ENCODE measurements at regions not wholly inside any gene's neighbourhood (a gene's known extent, or its start where the extent isn't known, plus 50 kb on each side); places are given as distances from the start of the nearest gene placed in this dataset.
"Not testable (repeated sequence)": the region's sequence is repeated elsewhere in the genome, so short reads cannot be mapped to it uniquely, and the experiment has no call there.

DNA sequence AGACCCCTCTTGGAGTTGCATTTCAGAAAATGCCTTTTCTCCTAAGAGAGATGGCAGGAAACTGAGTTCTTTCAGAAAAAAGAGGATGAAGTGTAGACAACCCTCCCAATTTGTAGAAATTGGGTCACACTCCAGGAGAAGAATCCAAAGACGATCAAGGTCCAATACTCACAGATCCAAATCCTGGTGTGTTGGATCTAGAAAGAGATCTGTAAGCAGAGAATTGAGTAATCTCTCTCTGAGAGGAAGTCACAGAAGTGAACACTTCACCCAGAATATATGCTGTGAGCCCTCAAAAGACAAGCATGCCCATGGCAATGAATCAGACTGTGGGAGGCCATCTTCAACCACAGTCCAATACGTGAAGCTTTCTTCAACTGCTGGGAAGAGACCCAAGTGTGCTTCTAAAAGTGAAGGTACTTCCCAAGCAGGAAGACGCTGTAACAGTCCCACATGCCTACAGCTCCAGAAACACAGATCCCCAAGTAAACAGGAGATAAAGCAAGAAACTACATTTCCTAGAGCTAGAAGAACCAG, 182.7 kb downstream of the SMC2 start:
- no peak for ATAC-seq

DNA sequence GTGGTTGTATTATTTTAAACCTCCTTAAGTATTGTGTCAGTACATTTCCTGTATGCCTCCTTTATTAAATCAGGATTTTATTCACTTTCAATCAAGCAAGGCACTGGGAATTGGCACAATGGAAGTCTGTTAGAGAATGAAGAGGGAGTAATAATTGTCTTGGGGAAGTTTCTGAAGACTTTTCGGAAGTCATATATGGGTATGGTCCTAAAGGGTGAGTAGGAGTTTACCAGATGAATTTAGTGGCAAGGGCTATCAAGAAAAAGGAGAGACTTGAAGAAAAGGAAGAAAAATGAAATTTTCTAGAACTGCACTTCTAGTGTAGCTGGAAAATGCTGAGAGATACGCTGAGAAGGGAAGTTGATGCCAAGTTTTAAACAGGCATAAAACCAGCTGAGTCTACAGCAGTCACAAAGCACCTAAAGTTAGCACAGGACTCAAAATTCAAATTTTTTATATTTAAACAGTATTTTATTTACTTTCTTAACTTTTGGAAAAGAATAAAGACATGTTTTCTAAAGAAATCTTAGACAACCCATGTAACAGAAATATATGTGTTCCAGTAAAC, 184.9 kb downstream of the SMC2 start:
- no peak for ATAC-seq

DNA sequence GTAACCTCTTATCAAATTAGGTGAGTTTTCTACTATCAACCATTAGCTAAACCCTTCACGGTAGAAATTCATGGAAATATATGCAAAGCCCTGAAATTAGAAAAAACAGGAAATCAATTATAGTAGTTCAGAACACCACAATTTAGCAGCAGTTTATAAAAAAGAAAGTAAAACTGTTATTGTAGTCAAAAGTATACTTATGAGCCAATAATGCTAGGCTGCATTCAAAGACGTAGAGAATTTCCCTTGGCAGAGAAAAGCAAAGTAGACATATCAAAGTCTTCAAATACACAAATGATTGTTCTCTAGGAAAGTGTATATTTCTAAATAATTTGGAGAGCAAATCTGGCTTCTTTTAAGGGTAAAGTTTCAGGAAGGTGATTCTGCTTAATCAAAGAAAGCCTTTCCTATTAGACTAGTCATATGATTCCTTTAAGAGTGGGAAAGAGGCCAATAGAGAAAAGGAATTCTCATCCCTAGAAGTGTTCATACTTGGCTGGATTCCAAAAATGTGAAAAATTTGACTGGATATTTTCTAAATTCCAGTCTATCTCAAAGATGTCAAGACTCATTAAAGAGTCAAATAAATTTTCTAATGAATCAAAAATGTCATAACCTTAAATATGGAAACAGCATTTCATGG, 185.5 kb downstream of the SMC2 start:
- ATAC-seq, result no peak

GRCh38 chr9:104280178-104280560, 186.1 kb downstream of the SMC2 start:
- no peak for ATAC-seq

DNA sequence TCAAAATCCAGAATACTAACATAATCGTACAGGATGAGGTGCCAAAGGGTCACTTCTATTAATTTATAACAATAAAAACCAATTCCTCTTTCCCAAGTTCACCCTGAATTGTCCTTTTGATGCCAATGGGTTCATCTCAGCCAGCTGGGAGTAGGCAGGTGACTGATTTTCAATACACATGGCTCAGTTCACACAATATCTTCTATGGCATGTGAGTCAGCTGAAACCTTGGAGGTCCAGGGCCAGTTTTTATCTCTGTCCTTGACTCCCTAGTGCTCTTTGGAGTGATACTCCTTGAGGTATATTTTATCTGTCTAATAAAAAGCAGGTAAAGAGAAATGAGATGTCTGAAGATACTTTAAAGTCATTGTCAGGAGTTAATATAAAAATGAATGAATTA, 186.6 kb downstream of the SMC2 start:
- no peak for ATAC-seq

- ATAC-seq, result no peak
Observed at GRCh38 chr9:104286187-104286586, 192.1 kb downstream of the SMC2 start.

GRCh38 chr9:104286799-104287198, 192.7 kb downstream of the SMC2 start:
- no peak for ATAC-seq

GRCh38 chr9:104287253-104287878, 193.3 kb downstream of the SMC2 start:
- ATAC-seq, result no peak

DNA sequence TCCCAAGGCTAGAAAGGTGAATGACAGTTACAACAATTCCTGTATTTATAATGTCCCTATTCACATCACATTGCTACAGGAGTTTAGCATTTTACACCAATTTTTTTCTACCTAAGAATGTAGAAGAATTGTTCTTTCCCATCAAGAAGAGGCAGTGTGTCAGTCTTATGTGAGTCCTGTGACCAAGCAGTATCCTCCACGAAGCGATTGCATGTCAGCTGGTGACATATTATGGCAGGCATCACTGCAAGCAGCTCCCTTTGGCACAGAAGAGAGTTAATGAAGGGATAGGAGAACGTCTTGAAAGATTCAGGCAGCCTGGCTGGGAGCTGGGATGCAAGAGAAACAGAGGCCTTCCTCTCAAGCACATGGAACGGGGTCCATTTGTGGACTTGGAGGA, 199.8 kb downstream of the SMC2 start:
- no peak for ATAC-seq

DNA sequence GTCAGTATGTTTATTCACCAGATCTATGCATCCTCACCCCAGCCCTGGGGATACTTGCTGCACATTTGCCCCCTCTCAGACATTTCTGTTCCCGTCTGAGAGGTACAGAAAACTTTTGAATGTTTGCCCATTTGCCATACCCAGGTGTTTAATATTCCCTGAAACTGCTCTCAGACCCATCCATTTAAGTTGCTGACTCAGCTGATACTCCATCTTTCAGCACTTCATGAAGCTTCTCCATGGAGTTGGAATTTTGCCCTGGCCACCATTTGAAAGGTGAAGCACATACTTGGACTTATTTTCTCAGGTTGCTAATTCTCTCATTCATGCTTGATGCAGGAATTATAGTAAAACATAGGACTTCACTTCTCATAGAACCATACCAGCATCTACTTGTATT, 203.9 kb upstream of the OR13F1 start:
- no peak for ATAC-seq

DNA sequence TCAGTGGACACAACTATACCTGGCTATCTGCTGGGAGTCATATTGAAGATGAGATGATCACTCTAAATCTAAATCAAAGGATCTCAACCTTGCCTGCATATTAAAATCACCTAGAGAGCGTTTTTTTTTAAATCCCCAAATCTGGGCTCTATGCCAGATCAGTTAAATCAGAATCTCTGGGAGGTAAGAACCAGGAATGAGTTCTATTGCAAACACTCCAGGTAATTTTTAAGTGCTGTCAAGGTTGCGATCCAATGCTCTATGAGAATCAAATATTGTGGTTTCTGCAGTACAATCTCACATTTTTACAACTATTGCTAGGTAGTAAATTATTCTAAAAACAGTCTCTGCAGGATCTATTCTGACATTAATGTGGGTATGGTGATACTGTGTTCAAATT, 202.3 kb upstream of the OR13F1 start:
- no peak for ATAC-seq

- ATAC-seq, result no peak
Observed at GRCh38 chr9:104302775-104303174, 201.3 kb upstream of the OR13F1 start.

DNA sequence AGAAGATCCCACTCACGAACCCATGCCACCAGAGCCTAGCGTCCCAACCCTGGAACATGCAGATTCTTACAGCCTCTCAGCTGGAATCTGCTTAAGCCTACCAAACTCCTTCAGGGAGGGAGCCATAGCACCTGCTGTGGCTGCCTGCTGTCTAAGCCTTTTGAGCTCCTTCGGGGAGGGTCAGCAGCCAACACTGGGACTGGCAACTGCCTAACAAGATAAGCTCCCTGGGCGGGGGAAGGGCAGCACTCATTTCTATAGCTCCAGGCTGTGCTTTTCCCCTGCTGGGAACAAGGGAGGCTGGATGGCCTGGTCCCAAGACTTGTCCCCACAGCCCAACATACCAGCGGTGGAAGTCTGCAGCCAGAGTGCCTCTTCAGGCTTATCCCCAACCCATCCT, 199.1 kb upstream of the OR13F1 start:
- ATAC-seq, result no peak

DNA sequence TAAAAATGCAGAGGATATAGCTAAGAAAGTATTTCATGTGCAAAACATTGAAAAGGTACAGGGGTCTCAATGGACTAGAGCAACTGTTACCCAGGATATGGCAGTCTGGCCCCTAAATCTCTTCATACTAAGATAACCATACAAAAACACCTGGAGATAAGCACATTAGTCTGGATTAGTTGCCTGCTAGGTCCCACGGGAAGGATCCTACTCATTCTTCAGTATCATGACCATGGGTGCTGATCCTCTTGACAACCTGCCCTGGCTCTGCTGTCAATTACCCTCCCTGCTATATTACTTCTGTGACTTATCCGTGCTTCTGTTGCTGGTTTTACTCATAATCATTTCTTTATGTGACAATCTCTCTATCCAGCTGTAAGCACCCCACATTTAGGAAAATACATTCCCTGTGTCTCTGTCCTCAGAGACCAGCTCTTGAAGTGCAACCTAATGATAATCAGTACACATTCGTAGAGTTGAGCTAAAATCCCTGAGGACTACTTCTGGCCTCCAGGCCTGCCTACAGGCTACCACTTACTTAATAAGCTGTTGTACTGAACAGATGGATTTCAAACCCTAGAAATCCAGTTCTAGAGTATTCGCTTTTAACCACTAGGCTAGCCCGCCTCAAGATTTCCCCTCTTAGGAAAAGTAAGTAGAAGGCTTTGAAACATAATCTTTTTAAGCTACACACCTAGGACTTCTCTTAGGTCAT, 190.5 kb upstream of the OR13F1 start:
- no peak for ATAC-seq

DNA sequence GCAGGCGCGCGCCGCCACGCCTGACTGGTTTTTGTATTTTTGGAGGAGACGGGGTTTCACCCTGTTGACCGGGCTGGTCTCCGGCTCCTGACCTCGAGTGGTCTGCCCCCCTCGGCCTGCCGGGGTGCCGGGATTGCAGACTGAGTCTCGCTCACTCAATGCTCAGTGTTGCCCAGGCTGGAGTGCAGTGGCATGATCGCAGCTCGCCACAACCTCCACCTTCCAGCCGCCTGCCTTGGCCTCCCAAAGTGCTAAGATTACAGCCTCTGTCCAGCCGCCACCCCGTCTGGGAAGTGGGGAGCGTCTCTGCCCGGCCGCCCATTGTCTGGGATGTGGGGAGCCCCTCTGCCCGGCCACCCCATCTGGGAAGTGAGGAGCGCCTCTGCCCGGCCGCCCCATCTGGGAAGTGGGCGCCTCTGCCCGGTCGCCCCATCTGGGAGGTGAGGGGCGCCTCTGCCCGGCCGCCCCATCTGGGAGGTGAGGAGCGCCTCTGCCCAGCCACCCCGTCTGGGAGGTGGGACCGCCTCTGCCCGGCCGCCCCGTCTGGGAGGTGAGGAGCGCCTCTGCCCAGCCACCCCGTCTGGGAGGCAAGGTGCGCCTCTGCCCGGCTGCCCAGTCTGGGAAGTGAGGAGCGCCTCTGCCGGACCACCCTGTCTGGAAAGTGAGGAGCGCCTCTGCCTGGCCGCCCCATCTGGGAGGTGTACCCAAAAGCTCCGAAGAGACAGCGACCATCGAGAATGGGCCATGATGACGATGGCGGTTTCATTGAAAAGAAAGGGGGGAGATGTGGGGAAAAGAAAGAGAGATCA, 187.7 kb upstream of the OR13F1 start:
- ATAC-seq, result not testable (repeated sequence)

DNA sequence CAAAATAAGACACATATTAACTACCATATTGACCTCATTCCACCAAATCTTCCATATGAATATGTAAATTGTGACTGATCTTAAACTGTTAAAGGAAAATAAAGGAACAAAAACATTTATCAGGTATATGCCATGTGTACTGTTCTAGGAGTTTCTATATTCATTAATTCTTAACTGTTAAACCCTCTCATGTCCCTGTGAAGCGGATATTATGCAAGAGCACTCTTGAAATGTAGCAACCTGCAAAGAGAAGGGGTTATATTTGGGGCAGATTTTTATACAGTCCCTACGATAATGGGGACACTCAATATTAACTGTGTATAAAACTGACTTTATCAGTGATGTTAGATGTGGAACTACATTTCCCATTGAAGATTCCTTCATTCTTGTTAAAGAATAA, 184.9 kb upstream of the OR13F1 start:
- no peak for ATAC-seq

- ATAC-seq, result no peak
Observed at GRCh38 chr9:104319685-104320084, 184.4 kb upstream of the OR13F1 start.

- no peak for ATAC-seq
Observed at GRCh38 chr9:104322596-104322995, 181.5 kb upstream of the OR13F1 start.

GRCh38 chr9:104323967-104324694, 179.9 kb upstream of the OR13F1 start:
- ATAC-seq, result not testable (repeated sequence)

DNA sequence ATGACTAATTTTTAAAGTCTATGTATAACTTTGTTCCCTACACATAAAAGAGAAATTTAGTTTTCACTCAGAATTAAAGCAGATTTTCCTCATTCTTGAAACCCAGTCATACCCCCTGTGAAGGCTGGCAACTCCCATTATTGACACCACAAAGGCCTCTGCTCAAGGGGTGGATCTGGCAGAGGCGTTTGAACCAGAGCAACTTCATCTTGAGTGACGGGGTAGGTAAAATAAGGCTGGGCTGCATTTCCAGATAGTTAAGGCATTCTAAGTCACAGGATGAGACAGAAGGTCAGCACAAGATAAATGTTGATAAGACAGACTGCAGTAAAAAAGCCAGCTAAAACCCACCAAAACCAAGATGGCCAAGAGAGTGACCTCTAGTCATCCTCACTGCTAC, 177.2 kb upstream of the OR13F1 start:
- no peak for ATAC-seq

- no peak for ATAC-seq
Observed at GRCh38 chr9:104329245-104329644, 174.8 kb upstream of the OR13F1 start.

- ATAC-seq, result no peak
Observed at GRCh38 chr9:104330841-104331240, 173.2 kb upstream of the OR13F1 start.
